ENCODE measurements at regions not wholly inside any gene's neighbourhood (a gene's known extent, or its start where the extent isn't known, plus 50 kb on each side); places are given as distances from the start of the nearest gene placed in this dataset.

GRCh38 chr7:25832929-25833328 lies 319.1 kb upstream of the NFE2L3 start:
- TF ChIP-seq CTCF (IDR thresholded peaks at IDR 0.05 in 4 of 5, conservative IDR thresholded peaks at IDR 0.05 in 1 of 5) (no peak), POLR2A (IDR thresholded peaks at IDR 0.05) (no peak)

All from gastrocnemius medialis (tissue), 4 donors.